ENCODE measurements at regions not wholly inside any gene's neighbourhood (a gene's known extent, or its start where the extent isn't known, plus 50 kb on each side); places are given as distances from the start of the nearest gene placed in this dataset.

DNA sequence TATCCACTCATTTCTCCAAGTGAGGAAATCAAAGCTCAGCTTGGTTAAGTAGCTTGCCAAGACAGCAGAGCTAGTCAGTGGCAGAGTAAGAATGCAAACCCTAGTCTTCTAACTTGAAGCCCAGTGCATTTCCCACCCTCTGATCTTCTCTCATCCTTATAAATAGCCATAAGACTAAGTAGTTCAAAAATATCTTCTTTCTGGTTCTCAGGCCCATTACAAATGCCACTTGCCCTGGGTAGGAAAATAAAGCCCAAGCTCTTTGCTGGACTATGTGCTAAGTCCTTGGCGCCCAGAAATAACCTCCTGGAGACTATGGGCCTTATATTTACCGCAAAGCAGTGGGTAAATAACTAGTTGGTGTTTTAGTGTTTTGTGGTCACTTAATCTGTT lies 505.8 kb downstream of the PLPP3 start:
- BruUV-seq (replicated peaks), result no TSS peak
- Mint-ChIP-seq H3K4me3 (ENCODE audit: low read depth, unreplicated experiment) (no peak overlapping the region), H3K27ac (ENCODE audit: unreplicated experiment) (no peak overlapping the region), H3K9me3 (ENCODE audit: low read depth, unreplicated experiment) (peaks cover 6% of the 10 kb centered on the region), H3K36me3 (ENCODE audit: insufficient read depth, unreplicated experiment) (no peaks in the 10 kb centered on the region), H3K4me1 (ENCODE audit: low read depth, unreplicated experiment) (no peaks in the 10 kb centered on the region), H3K27me3 (ENCODE audit: unreplicated experiment) (no peaks in the 10 kb centered on the region)
- intact Hi-C loops (cut with micrococcal nuclease; ENCODE audit: unreplicated experiment), result no loop called here
- CTCF ChIA-PET, result no interaction called here
- DNase-seq, result no peak
- TF ChIP-seq, protein P1, sequence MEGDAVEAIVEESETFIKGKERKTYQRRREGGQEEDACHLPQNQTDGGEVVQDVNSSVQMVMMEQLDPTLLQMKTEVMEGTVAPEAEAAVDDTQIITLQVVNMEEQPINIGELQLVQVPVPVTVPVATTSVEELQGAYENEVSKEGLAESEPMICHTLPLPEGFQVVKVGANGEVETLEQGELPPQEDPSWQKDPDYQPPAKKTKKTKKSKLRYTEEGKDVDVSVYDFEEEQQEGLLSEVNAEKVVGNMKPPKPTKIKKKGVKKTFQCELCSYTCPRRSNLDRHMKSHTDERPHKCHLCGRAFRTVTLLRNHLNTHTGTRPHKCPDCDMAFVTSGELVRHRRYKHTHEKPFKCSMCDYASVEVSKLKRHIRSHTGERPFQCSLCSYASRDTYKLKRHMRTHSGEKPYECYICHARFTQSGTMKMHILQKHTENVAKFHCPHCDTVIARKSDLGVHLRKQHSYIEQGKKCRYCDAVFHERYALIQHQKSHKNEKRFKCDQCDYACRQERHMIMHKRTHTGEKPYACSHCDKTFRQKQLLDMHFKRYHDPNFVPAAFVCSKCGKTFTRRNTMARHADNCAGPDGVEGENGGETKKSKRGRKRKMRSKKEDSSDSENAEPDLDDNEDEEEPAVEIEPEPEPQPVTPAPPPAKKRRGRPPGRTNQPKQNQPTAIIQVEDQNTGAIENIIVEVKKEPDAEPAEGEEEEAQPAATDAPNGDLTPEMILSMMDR (IDR thresholded peaks at IDR 0.05; ENCODE audit: unreplicated experiment), result no peak

DNA sequence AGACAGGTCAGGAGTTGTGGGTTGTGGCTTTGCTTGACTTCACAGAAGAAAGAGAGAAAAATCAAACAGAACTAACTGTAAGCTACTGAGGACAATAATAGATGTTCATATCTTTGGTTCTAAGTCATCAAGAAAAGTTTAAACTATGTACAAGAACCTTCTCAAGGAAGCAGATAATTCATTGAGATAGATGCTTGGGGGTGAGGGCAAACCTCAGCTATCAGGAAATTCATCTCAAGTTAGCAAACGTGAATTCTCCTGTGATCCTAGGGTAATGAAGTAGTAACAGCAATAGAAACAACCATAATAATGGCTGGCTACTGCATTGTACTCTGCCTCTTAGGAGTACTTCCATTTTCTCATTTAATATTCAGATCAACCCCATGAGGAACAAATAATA lies 506.2 kb downstream of the PLPP3 start:
- CTCF ChIA-PET, result no interaction called here
- intact Hi-C loops (cut with micrococcal nuclease; ENCODE audit: unreplicated experiment), result no loop called here
- H3K9me3 Mint-ChIP-seq (ENCODE audit: low read depth, unreplicated experiment), result peaks cover 6% of the 10 kb centered on the region
- no peaks in the 10 kb centered on the region for H3K4me1 Mint-ChIP-seq (ENCODE audit: low read depth, unreplicated experiment)
- no peak for DNase-seq
- no TSS peak for BruUV-seq (replicated peaks)
- no peak overlapping the region for H3K27ac Mint-ChIP-seq (ENCODE audit: unreplicated experiment)
- no peaks in the 10 kb centered on the region for H3K36me3 Mint-ChIP-seq (ENCODE audit: insufficient read depth, unreplicated experiment)
- no peaks in the 10 kb centered on the region for H3K27me3 Mint-ChIP-seq (ENCODE audit: unreplicated experiment)
- H3K4me3 Mint-ChIP-seq (ENCODE audit: low read depth, unreplicated experiment), result no peak overlapping the region
- TF ChIP-seq, protein P1 (IDR thresholded peaks at IDR 0.05; ENCODE audit: unreplicated experiment), result no peak

DNA sequence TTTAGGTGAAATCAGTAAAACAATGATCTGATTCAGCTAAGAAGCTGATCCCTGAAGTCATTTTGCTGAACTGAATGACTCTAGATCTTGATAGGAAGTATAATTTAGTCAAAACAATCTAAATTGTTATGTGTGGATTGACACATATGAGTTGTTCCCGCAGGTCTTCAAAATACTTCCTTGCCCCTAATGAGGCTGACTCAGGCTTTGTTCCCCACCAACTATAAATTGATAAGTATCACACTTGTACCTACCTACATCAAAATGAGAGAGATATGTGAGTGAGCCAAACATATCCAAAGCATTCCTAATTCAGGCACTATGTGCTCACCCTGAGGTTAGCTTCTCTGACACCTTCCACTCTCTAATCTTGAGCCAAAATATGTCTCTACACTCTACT lies 507.1 kb downstream of the PLPP3 start:
- CTCF ChIA-PET, result no interaction called here
- intact Hi-C loops (cut with micrococcal nuclease; ENCODE audit: unreplicated experiment), result no loop called here
- no peaks in the 10 kb centered on the region for H3K27me3 Mint-ChIP-seq (ENCODE audit: unreplicated experiment)
- TF ChIP-seq, protein P1 (IDR thresholded peaks at IDR 0.05; ENCODE audit: unreplicated experiment), result no peak
- no peaks in the 10 kb centered on the region for H3K36me3 Mint-ChIP-seq (ENCODE audit: insufficient read depth, unreplicated experiment)
- H3K9me3 Mint-ChIP-seq (ENCODE audit: low read depth, unreplicated experiment), result peaks cover 7% of the 10 kb centered on the region
- no TSS peak for BruUV-seq (replicated peaks)
- no peaks in the 10 kb centered on the region for H3K4me1 Mint-ChIP-seq (ENCODE audit: low read depth, unreplicated experiment)
- no peak for DNase-seq
- H3K27ac Mint-ChIP-seq (ENCODE audit: unreplicated experiment), result no peak overlapping the region
- no peak overlapping the region for H3K4me3 Mint-ChIP-seq (ENCODE audit: low read depth, unreplicated experiment)

DNA sequence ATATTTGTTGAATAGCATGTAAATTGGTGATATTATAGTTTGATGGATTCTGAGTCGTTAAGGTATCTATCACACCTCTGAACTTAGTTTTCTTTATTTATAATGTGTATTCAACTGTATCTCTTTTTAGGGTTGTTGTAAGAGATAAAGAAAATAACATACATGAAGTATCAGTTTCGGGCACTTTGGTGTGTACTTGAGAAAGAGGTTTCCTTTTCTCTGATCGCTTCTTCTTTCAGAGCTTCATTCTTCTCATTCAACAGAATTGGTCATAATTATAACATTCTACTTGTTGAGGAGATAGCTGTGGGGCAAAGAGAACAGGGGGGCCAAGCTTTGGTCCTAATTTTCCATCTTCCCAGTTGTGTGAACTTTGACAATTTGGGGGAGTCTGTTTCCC lies 508.0 kb downstream of the PLPP3 start:
- no peak for DNase-seq
- no TSS peak for BruUV-seq (replicated peaks)

More for the DNA sequence above, 508.0 kb downstream of the PLPP3 start:
- no peaks in the 10 kb centered on the region for H3K36me3 Mint-ChIP-seq (ENCODE audit: insufficient read depth, unreplicated experiment)
- H3K27me3 Mint-ChIP-seq (ENCODE audit: unreplicated experiment), result no peaks in the 10 kb centered on the region
- CTCF ChIA-PET, result no interaction called here
- no peak overlapping the region for H3K4me3 Mint-ChIP-seq (ENCODE audit: low read depth, unreplicated experiment)
- intact Hi-C loops (cut with micrococcal nuclease; ENCODE audit: unreplicated experiment), result no loop called here
- TF ChIP-seq, protein P1 (IDR thresholded peaks at IDR 0.05; ENCODE audit: unreplicated experiment), result no peak
- no peak overlapping the region for H3K27ac Mint-ChIP-seq (ENCODE audit: unreplicated experiment)
- H3K9me3 Mint-ChIP-seq (ENCODE audit: low read depth, unreplicated experiment), result peaks cover 6% of the 10 kb centered on the region
- H3K4me1 Mint-ChIP-seq (ENCODE audit: low read depth, unreplicated experiment), result no peaks in the 10 kb centered on the region

Data from Calu3 (cell line).